ENCODE measurements at regions not wholly inside any gene's neighbourhood (a gene's known extent, or its start where the extent isn't known, plus 50 kb on each side); places are given as distances from the start of the nearest gene placed in this dataset.

GRCh38 chr11:134710861-134711407, 298.9 kb upstream of the B3GAT1 start:
- in situ Hi-C loops (cut with MboI), result no loop called here
- no peaks in the 10 kb centered on the region for H3K9me3 ChIP-seq (replicated peaks; ENCODE audit: control insufficient read depth, insufficient read depth, low read depth, low read length)
- CTCF ChIA-PET (ENCODE audit: low intra/inter-chr PET ratio), result no interaction called here
- H3K36me3 ChIP-seq (ENCODE audit: control insufficient read depth, insufficient read depth, low read length), result no peaks in the 10 kb centered on the region
- H3K27ac ChIP-seq (ENCODE audit: extremely low read depth, low read depth, low read length), result no peak overlapping the region
- 5% methylated on average over 4 of the region's 4 CpGs for WGBS (ENCODE audit: insufficient coverage, low coverage, missing lambda C conversion rate)
- no peaks in the 10 kb centered on the region; the same call in 1 of the 2 replicates for H4K20me1 ChIP-seq (replicated peaks; ENCODE audit: control insufficient read depth, insufficient read depth, low read length)
- no peaks in the 10 kb centered on the region for H3K9me1 ChIP-seq (ENCODE audit: control insufficient read depth, insufficient read depth, low read length)
- H3K4me3 ChIP-seq, result no peak overlapping the region
- no peak for FAIRE-seq
- 0 out of 5 replicates have a peak, but pooled peaks cover 0 to 4% of the 10 kb centered on the region in 2 experiments for H3K27me3 ChIP-seq (ENCODE audit: control insufficient read depth in 2 of 2, insufficient read depth in 2 of 2, low read length in 2 of 2)
- intact Hi-C loops (cut with micrococcal nuclease), result no loop called here
- POLR2A ChIA-PET, result no interaction called here
- H3K79me2 ChIP-seq (ENCODE audit: control insufficient read depth, insufficient read depth, low read length), result no peaks in the 10 kb centered on the region
- H2AFZ ChIP-seq (ENCODE audit: low read depth, low read length), result no peak overlapping the region
- no TSS peak for BruUV-seq (replicated peaks)
- no peak overlapping the region for H3K4me2 ChIP-seq (ENCODE audit: insufficient read depth, low read length)
- no peak for ATAC-seq
- DNase-seq (ENCODE audit: extremely low read depth in 1 of 4, low spot score in 3 of 4), result no peak
- TF ChIP-seq CREM (IDR thresholded peaks at IDR 0.05; ENCODE audit: low read depth), result no peak
- TF ChIP-seq, protein P1, sequence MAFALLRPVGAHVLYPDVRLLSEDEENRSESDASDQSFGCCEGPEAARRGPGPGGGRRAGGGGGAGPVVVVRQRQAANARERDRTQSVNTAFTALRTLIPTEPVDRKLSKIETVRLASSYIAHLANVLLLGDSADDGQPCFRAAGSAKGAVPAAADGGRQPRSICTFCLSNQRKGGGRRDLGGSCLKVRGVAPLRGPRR (CRISPR knock-in tag; IDR thresholded peaks at IDR 0.05), result no peak
- TF ChIP-seq CCAR2 (IDR thresholded peaks at IDR 0.05; ENCODE audit: low read depth, low read length), result no peak
- no peak for TF ChIP-seq PHB (CRISPR knock-in tag; IDR thresholded peaks at IDR 0.05)
- TF ChIP-seq ZNF12 (CRISPR knock-in tag; IDR thresholded peaks at IDR 0.05), result no peak
- TF ChIP-seq FIP1L1 (IDR thresholded peaks at IDR 0.05; ENCODE audit: low read depth, low read length, poor library complexity, severe bottlenecking), result no peak
- TF ChIP-seq XRCC5 (IDR thresholded peaks at IDR 0.05; ENCODE audit: low read depth, low read length), result no peak
- TF ChIP-seq, protein P2, sequence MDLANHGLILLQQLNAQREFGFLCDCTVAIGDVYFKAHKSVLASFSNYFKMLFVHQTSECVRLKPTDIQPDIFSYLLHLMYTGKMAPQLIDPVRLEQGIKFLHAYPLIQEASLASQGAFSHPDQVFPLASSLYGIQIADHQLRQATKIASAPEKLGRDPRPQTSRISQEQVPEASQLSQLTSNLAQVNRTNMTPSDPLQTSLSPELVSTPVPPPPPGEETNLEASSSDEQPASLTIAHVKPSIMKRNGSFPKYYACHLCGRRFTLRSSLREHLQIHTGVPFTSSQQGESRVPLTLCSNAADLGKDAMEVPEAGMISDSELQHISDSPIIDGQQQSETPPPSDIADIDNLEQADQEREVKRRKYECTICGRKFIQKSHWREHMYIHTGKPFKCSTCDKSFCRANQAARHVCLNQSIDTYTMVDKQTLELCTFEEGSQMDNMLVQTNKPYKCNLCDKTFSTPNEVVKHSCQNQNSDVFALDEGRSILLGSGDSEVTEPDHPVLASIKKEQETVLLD (IDR thresholded peaks at IDR 0.05), result no peak
- no peak for TF ChIP-seq ZNF431 (CRISPR knock-in tag; IDR thresholded peaks at IDR 0.05)
- no peak for TF ChIP-seq COPS2 (conservative IDR thresholded peaks at IDR 0.05)
- TF ChIP-seq EP400 (IDR thresholded peaks at IDR 0.05), result no peak
- no peak for TF ChIP-seq KLF13 (tag; IDR thresholded peaks at IDR 0.05; ENCODE audit: borderline replicate concordance, low read depth)
- no peak for TF ChIP-seq ZNF3 (CRISPR knock-in tag; IDR thresholded peaks at IDR 0.05)
- TF ChIP-seq REST (IDR thresholded peaks at IDR 0.05; ENCODE audit: borderline replicate concordance), result no peak
- no peak for TF ChIP-seq REST (CRISPR knock-in tag; IDR thresholded peaks at IDR 0.05; ENCODE audit: low read depth)
- H3K4me1 ChIP-seq (replicated peaks in 1 of 2; ENCODE audit: control insufficient read depth in 2 of 2, insufficient read depth in 2 of 2, low read length in 2 of 2), result peaks cover 0 to 6% of the 10 kb centered on the region in 2 experiments; a peak in 2 of 5 replicates
- H3K9ac ChIP-seq (ENCODE audit: insufficient read depth in 1 of 2, low read depth in 2 of 2, low read length in 2 of 2), result no peak overlapping the region
